ENCODE measurements at regions not wholly inside any gene's neighbourhood (a gene's known extent, or its start where the extent isn't known, plus 50 kb on each side); places are given as distances from the start of the nearest gene placed in this dataset.
"Not testable (repeated sequence)": the region's sequence is repeated elsewhere in the genome, so short reads cannot be mapped to it uniquely, and the experiment has no call there.

DNA sequence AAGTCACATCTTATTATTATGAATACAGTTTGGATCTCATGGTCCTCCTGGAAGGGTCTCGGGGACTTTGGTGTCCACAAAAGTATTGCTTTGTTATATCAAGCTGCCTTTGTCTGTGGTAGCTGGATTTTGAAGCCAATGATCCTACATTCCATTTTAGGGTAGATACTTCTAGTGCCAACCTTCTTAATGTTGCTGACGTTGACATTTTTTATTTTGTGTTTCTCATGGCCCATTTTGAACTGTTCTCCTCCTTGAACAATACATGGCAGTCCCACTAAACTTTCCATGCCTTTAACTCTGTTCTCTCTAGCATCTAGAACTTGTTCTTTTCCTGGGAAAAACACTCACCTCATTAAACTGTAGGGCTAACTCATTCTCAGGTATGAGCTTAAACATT, 425.8 kb downstream of the KCTD16 start (continued):
- TF ChIP-seq ZNF70 (CRISPR knock-in tag; IDR thresholded peaks at IDR 0.05), result no peak
- TF ChIP-seq GLIS3 (CRISPR knock-in tag; IDR thresholded peaks at IDR 0.05), result no peak
- no peak for TF ChIP-seq ZFP30 (CRISPR knock-in tag; IDR thresholded peaks at IDR 0.05)
- TF ChIP-seq ARNTL (CRISPR knock-in tag; IDR thresholded peaks at IDR 0.05; ENCODE audit: borderline replicate concordance, low read depth), result no peak
- TF ChIP-seq, protein P1, sequence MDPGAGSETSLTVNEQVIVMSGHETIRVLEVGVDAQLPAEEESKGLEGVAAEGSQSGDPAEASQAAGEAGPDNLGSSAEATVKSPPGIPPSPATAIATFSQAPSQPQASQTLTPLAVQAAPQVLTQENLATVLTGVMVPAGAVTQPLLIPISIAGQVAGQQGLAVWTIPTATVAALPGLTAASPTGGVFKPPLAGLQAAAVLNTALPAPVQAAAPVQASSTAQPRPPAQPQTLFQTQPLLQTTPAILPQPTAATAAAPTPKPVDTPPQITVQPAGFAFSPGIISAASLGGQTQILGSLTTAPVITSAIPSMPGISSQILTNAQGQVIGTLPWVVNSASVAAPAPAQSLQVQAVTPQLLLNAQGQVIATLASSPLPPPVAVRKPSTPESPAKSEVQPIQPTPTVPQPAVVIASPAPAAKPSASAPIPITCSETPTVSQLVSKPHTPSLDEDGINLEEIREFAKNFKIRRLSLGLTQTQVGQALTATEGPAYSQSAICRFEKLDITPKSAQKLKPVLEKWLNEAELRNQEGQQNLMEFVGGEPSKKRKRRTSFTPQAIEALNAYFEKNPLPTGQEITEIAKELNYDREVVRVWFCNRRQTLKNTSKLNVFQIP (CRISPR knock-in tag; IDR thresholded peaks at IDR 0.05; ENCODE audit: borderline replicate concordance, low read depth), result no peak
- no peak for TF ChIP-seq ZC3H10 (CRISPR knock-in tag; IDR thresholded peaks at IDR 0.05)

DNA sequence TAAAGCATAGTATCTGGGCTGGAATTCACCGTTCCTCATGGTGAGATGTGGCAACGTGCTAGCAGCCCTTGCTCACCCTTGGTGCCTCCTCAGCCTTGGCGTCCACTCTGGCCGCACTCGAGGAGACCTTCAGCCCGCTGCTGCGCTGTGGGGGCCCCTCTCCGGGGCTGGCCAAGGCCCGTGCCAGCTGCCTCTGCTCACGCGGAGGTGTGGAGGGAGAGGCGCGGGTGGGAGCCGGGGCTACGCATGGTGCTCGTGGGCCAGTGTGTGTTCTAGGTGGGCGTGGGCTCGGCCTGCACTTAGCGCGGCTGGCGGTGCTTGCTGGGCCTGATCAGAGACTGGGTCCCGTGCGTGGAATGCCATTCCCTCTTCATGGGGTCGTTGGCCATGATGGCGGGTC, 424.2 kb downstream of the KCTD16 start:
- ATAC-seq, result no peak
- TF ChIP-seq GLIS3 (CRISPR knock-in tag; IDR thresholded peaks at IDR 0.05) (no peak), ISL1 (CRISPR knock-in tag; IDR thresholded peaks at IDR 0.05) (no peak), OSR1 (CRISPR knock-in tag; IDR thresholded peaks at IDR 0.05) (no peak), ZNF565 (CRISPR knock-in tag; conservative IDR thresholded peaks at IDR 0.05; ENCODE audit: low read depth) (no peak), CSDC2 (CRISPR knock-in tag; IDR thresholded peaks at IDR 0.05) (no peak), ESRRG (CRISPR knock-in tag; IDR thresholded peaks at IDR 0.05) (no peak), TCF4 (CRISPR knock-in tag; IDR thresholded peaks at IDR 0.05; ENCODE audit: borderline replicate concordance) (no peak), PPARA (CRISPR knock-in tag; IDR thresholded peaks at IDR 0.05; ENCODE audit: borderline replicate concordance) (no peak), ZC3H10 (CRISPR knock-in tag; IDR thresholded peaks at IDR 0.05) (no peak), ZNF8 (CRISPR knock-in tag; IDR thresholded peaks at IDR 0.05) (no peak), TOX (CRISPR knock-in tag; IDR thresholded peaks at IDR 0.05; ENCODE audit: borderline replicate concordance) (no peak), SNAI2 (CRISPR knock-in tag; IDR thresholded peaks at IDR 0.05) (no peak), BACH2 (CRISPR knock-in tag; IDR thresholded peaks at IDR 0.05; ENCODE audit: borderline replicate concordance) (no peak), ZFP30 (CRISPR knock-in tag; IDR thresholded peaks at IDR 0.05) (no peak)
- TF ChIP-seq, protein P2, sequence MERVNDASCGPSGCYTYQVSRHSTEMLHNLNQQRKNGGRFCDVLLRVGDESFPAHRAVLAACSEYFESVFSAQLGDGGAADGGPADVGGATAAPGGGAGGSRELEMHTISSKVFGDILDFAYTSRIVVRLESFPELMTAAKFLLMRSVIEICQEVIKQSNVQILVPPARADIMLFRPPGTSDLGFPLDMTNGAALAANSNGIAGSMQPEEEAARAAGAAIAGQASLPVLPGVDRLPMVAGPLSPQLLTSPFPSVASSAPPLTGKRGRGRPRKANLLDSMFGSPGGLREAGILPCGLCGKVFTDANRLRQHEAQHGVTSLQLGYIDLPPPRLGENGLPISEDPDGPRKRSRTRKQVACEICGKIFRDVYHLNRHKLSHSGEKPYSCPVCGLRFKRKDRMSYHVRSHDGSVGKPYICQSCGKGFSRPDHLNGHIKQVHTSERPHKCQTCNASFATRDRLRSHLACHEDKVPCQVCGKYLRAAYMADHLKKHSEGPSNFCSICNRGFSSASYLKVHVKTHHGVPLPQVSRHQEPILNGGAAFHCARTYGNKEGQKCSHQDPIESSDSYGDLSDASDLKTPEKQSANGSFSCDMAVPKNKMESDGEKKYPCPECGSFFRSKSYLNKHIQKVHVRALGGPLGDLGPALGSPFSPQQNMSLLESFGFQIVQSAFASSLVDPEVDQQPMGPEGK (CRISPR knock-in tag; IDR thresholded peaks at IDR 0.05; ENCODE audit: borderline replicate concordance), result no peak
- TF ChIP-seq, protein P3, sequence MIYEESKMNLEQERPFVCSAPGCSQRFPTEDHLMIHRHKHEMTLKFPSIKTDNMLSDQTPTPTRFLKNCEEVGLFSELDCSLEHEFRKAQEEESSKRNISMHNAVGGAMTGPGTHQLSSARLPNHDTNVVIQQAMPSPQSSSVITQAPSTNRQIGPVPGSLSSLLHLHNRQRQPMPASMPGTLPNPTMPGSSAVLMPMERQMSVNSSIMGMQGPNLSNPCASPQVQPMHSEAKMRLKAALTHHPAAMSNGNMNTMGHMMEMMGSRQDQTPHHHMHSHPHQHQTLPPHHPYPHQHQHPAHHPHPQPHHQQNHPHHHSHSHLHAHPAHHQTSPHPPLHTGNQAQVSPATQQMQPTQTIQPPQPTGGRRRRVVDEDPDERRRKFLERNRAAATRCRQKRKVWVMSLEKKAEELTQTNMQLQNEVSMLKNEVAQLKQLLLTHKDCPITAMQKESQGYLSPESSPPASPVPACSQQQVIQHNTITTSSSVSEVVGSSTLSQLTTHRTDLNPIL (CRISPR knock-in tag; IDR thresholded peaks at IDR 0.05; ENCODE audit: low read depth), result no peak
- TF ChIP-seq, protein P4, sequence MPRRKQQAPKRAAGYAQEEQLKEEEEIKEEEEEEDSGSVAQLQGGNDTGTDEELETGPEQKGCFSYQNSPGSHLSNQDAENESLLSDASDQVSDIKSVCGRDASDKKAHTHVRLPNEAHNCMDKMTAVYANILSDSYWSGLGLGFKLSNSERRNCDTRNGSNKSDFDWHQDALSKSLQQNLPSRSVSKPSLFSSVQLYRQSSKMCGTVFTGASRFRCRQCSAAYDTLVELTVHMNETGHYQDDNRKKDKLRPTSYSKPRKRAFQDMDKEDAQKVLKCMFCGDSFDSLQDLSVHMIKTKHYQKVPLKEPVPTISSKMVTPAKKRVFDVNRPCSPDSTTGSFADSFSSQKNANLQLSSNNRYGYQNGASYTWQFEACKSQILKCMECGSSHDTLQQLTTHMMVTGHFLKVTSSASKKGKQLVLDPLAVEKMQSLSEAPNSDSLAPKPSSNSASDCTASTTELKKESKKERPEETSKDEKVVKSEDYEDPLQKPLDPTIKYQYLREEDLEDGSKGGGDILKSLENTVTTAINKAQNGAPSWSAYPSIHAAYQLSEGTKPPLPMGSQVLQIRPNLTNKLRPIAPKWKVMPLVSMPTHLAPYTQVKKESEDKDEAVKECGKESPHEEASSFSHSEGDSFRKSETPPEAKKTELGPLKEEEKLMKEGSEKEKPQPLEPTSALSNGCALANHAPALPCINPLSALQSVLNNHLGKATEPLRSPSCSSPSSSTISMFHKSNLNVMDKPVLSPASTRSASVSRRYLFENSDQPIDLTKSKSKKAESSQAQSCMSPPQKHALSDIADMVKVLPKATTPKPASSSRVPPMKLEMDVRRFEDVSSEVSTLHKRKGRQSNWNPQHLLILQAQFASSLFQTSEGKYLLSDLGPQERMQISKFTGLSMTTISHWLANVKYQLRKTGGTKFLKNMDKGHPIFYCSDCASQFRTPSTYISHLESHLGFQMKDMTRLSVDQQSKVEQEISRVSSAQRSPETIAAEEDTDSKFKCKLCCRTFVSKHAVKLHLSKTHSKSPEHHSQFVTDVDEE (CRISPR knock-in tag; IDR thresholded peaks at IDR 0.05), result no peak

DNA sequence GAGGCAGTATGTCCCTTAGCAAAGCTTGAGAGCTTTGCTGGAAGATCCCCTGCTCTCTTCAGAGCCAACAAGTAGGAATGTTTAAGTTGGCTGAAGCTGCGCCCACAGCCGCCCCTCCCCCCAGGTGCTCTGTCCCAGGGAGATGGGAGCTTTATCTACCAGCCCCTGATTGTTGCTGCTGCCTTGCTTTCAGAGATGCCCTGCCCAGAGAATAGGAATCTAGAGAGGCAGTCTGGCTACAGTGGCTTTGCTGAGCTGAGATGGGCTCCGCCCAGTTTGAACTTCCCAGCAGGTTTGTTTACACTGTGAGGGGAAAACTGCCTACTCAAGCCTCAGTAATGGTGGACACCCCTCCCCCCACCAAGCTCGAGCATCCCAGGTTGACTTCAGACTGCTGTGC, 423.6 kb downstream of the KCTD16 start:
- ATAC-seq, result not testable (repeated sequence)

DNA sequence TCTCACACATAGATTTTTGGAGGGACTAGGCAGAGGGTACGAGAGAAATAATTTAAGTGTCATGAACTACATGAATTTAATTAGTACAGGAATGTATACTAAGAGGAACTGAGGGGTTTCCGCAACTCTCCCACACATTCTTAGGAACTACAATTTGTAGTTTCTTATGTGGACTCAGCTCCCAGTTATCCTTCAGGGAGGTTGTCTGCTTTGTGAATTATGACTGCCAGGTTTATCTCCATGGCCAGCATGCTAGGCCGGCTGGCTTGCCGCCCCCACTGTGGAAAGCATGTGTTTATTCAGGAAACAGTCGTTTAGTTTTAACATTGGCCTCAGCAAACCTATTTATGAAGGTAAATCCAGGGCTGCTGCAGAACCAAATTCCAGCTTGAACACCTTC, 415.0 kb downstream of the KCTD16 start:
- no peak for ATAC-seq
- TF ChIP-seq OSR1 (CRISPR knock-in tag; IDR thresholded peaks at IDR 0.05) (no peak), ARNTL (CRISPR knock-in tag; IDR thresholded peaks at IDR 0.05; ENCODE audit: borderline replicate concordance, low read depth) (no peak), CSDC2 (CRISPR knock-in tag; IDR thresholded peaks at IDR 0.05) (no peak), ISL1 (CRISPR knock-in tag; IDR thresholded peaks at IDR 0.05) (no peak), SNAI2 (CRISPR knock-in tag; IDR thresholded peaks at IDR 0.05) (no peak), ESRRG (CRISPR knock-in tag; IDR thresholded peaks at IDR 0.05) (no peak), GLIS3 (CRISPR knock-in tag; IDR thresholded peaks at IDR 0.05) (no peak)
- TF ChIP-seq, protein P3 (CRISPR knock-in tag; IDR thresholded peaks at IDR 0.05; ENCODE audit: low read depth), result no peak
